ENCODE measurements at regions not wholly inside any gene's neighbourhood (a gene's known extent, or its start where the extent isn't known, plus 50 kb on each side); places are given as distances from the start of the nearest gene placed in this dataset.
"Not testable (repeated sequence)": the region's sequence is repeated elsewhere in the genome, so short reads cannot be mapped to it uniquely, and the experiment has no call there.

DNA sequence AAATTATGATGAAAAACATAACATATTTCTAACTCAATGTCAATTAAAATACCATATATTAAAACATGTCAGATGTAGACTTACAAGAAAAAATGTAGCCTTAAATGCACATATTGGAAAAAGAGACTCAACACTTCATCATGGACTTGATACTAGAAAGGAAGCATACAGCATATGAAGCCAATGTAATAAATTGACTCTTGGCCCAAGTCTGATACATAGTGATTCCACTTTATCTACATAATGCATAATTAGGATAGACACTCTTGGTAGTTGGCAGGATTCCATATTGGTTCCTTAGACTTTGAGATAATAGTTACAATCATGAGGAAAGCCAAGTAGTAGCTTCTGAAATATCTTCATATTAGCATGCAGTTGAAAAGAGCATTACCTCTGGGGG, 1067.0 kb downstream of the PCDH17 start:
- H3K27ac Mint-ChIP-seq = no peak overlapping the region
- Histone ChIP-seq H3K36me3 (ENCODE audit: control insufficient read depth in 2 of 3, insufficient read depth in 3 of 3, low read length in 3 of 3) (no peaks in the 10 kb centered on the region), H3K9me3 (ENCODE audit: control insufficient read depth in 2 of 3, low read length in 3 of 3) (no peaks in the 10 kb centered on the region), H3K27ac (ENCODE audit: low read depth, low read length) (no peak overlapping the region), H3K27me3 (ENCODE audit: control insufficient read depth in 2 of 2, insufficient read depth in 2 of 2, low read length in 2 of 2) (no peaks in the 10 kb centered on the region), H3K4me3 (ENCODE audit: low read length) (no peak overlapping the region), H3K4me1 (ENCODE audit: control insufficient read depth in 2 of 2, insufficient read depth in 2 of 2, low read length in 2 of 2) (no peaks in the 10 kb centered on the region)
- no peaks in the 10 kb centered on the region for H3K36me3 Mint-ChIP-seq
- H3K27me3 Mint-ChIP-seq = no peaks in the 10 kb centered on the region
- ATAC-seq = no peak
- ChIA-PET CTCF (no interaction called here), POLR2A (no interaction called here)
- DNase-seq = no peak
- peaks cover 0 to 18% (median 4%) of the 10 kb centered on the region in 11 donors for H3K9me3 Mint-ChIP-seq
- H3K4me3 Mint-ChIP-seq = no peak overlapping the region
- H3K4me1 Mint-ChIP-seq = no peaks in the 10 kb centered on the region
- intact Hi-C loops (cut with micrococcal nuclease) = no loop called here

DNA sequence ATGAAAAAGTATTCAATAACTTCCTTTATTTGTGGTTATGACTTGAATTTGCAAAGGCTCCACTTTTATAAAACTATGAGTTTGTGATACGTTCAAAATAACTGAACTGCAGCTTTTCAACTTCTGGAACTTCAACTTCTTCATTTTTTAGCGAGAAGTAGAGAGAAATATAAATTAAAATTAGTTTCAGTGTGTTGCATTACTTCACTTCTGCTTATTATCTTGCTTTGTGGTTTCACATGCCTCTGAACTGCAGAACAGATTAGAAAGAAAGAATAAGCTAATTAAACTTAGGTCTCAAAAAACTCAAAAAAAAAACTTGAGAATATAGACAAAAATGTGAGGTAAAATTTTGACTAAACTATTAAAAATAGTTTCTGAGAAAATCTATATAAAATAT, 1073.4 kb downstream of the PCDH17 start:
- Histone ChIP-seq H3K4me1 (ENCODE audit: control insufficient read depth in 2 of 2, insufficient read depth in 2 of 2, low read length in 2 of 2) (no peaks in the 10 kb centered on the region), H3K27me3 (ENCODE audit: control insufficient read depth in 2 of 2, insufficient read depth in 2 of 2, low read length in 2 of 2) (no peaks in the 10 kb centered on the region), H3K36me3 (ENCODE audit: control insufficient read depth in 2 of 3, insufficient read depth in 3 of 3, low read length in 3 of 3) (no peaks in the 10 kb centered on the region), H3K9me3 (ENCODE audit: control insufficient read depth in 2 of 3, low read length in 3 of 3) (no peaks in the 10 kb centered on the region), H3K27ac (ENCODE audit: low read depth, low read length) (no peak overlapping the region), H3K4me3 (ENCODE audit: low read length) (no peak overlapping the region)
- Mint-ChIP-seq H3K36me3 (no peaks in the 10 kb centered on the region), H3K27me3 (no peaks in the 10 kb centered on the region), H3K4me3 (no peak overlapping the region), H3K4me1 (peaks cover 0 to 2% (median 0%) of the 10 kb centered on the region in 7 donors), H3K27ac (no peak overlapping the region), H3K9me3 (peaks cover 0 to 18% (median 5%) of the 10 kb centered on the region in 11 donors)
- ATAC-seq = no peak
- no peak for DNase-seq
- intact Hi-C loops (cut with micrococcal nuclease) = no loop called here
- CTCF ChIA-PET = no interaction called here
- POLR2A ChIA-PET = no interaction called here

DNA sequence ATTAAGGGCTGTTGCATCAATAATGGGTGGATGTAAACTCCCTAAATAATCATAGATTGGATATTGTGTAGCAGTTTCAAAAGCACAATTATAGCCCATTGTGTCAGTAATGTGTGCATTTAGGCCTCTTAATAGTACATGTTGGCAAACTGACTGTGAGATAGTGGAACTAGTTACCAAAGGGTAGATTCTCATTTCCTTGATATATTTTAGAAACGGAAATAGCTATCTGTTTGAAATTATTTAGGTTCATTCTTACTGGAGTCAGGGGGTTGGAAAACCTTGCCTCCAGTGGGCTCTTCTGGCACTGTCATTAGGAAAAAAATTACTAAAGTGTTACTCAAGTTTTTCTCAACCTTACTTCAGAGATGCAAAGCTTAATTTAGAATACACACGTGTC, 1074.9 kb downstream of the PCDH17 start:
- no peaks in the 10 kb centered on the region for H3K27me3 Mint-ChIP-seq
- H3K27ac ChIP-seq (ENCODE audit: low read depth, low read length) = no peak overlapping the region
- peaks cover 0 to 5% (median 0%) of the 10 kb centered on the region in 5 donors for H3K36me3 Mint-ChIP-seq
- H3K36me3 ChIP-seq (ENCODE audit: control insufficient read depth in 2 of 3, insufficient read depth in 3 of 3, low read length in 3 of 3) = no peaks in the 10 kb centered on the region
- no peak for DNase-seq
- intact Hi-C loops (cut with micrococcal nuclease) = no loop called here
- ChIA-PET CTCF (no interaction called here), POLR2A (no interaction called here)
- peaks cover 0 to 23% (median 9%) of the 10 kb centered on the region in 11 donors for H3K9me3 Mint-ChIP-seq
- no peak for ATAC-seq
- peaks cover 0 to 2% (median 0%) of the 10 kb centered on the region in 7 donors for H3K4me1 Mint-ChIP-seq
- no peaks in the 10 kb centered on the region for H3K9me3 ChIP-seq (ENCODE audit: control insufficient read depth in 2 of 3, low read length in 3 of 3)
- H3K4me1 ChIP-seq (ENCODE audit: control insufficient read depth in 2 of 2, insufficient read depth in 2 of 2, low read length in 2 of 2) = no peaks in the 10 kb centered on the region
- H3K27me3 ChIP-seq (ENCODE audit: control insufficient read depth in 2 of 2, insufficient read depth in 2 of 2, low read length in 2 of 2) = no peaks in the 10 kb centered on the region
- no peak overlapping the region for H3K27ac Mint-ChIP-seq
- H3K4me3 ChIP-seq (ENCODE audit: low read length) = no peak overlapping the region
- no peak overlapping the region for H3K4me3 Mint-ChIP-seq

DNA sequence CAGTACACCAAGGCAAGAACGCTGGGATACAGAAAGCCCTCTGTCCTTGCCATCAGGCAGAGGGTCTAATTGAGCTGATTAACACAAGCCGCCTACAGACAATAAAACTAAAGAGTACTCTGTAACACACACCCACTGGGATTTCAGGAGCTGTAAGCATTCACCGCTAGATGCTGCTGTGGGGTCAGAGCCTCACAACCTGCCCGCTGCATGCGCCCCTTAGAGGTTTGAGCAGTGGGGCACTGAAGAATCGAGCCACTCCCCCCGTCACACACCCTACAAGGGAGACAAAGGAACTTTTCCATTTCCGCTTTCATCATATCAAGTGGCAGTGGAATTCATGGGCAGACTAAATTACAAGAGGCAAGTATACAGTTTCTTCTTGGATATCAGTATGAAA, 1080.6 kb downstream of the PCDH17 start:
- intact Hi-C loops (cut with micrococcal nuclease) = no loop called here
- no peaks in the 10 kb centered on the region for H3K27me3 ChIP-seq (ENCODE audit: control insufficient read depth in 2 of 2, insufficient read depth in 2 of 2, low read length in 2 of 2)
- Mint-ChIP-seq H3K9me3 (peaks cover 0 to 22% (median 8%) of the 10 kb centered on the region in 11 donors), H3K27me3 (no peaks in the 10 kb centered on the region), H3K27ac (no peak overlapping the region), H3K4me1 (no peaks in the 10 kb centered on the region), H3K4me3 (no peak overlapping the region), H3K36me3 (peaks cover 0 to 8% (median 0%) of the 10 kb centered on the region in 5 donors)
- POLR2A ChIA-PET = no interaction called here
- CTCF ChIA-PET = no interaction called here
- DNase-seq (no peak), ATAC-seq (no peak)
- no peaks in the 10 kb centered on the region for H3K36me3 ChIP-seq (ENCODE audit: control insufficient read depth in 2 of 3, insufficient read depth in 3 of 3, low read length in 3 of 3)
- no peak overlapping the region for H3K27ac ChIP-seq (ENCODE audit: low read depth, low read length)
- H3K4me3 ChIP-seq (ENCODE audit: low read length) = no peak overlapping the region
- no peaks in the 10 kb centered on the region for H3K9me3 ChIP-seq (ENCODE audit: control insufficient read depth in 2 of 3, low read length in 3 of 3)
- H3K4me1 ChIP-seq (ENCODE audit: control insufficient read depth in 2 of 2, insufficient read depth in 2 of 2, low read length in 2 of 2) = no peaks in the 10 kb centered on the region

DNA sequence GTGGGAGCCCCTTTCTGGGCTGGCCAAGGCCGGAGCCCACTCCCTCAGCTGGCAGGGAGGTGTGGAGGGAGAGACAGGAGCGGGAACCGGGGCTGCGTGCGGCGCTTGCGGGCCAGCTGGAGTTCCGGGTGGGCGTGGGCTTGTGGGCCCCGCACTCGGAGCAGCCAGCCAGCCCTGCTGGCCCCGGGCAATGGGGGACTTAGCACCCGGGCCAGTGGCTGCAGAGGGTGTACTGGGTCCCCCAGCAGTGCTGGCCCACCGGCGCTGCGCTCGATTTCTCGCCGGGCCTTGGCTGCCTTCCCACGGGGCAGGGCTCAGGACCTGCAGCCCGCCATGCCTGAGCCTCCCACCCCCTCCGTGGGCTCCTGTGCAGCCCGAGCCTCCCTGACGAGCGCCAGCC, 1082.5 kb downstream of the PCDH17 start:
- H3K36me3 ChIP-seq (ENCODE audit: control insufficient read depth in 2 of 3, insufficient read depth in 3 of 3, low read length in 3 of 3); H3K4me1 Mint-ChIP-seq; POLR2A ChIA-PET; CTCF ChIA-PET; ATAC-seq; H3K4me3 ChIP-seq (ENCODE audit: low read length); H3K27ac Mint-ChIP-seq; H3K27ac ChIP-seq (ENCODE audit: low read depth, low read length); H3K4me3 Mint-ChIP-seq; H3K9me3 ChIP-seq (ENCODE audit: control insufficient read depth in 2 of 3, low read length in 3 of 3); intact Hi-C loops (cut with micrococcal nuclease); H3K27me3 ChIP-seq (ENCODE audit: control insufficient read depth in 2 of 2, insufficient read depth in 2 of 2, low read length in 2 of 2); H3K4me1 ChIP-seq (ENCODE audit: control insufficient read depth in 2 of 2, insufficient read depth in 2 of 2, low read length in 2 of 2); H3K36me3 Mint-ChIP-seq; H3K27me3 Mint-ChIP-seq; DNase-seq: not testable (repeated sequence)
- peaks cover 0 to 22% (median 8%) of the 10 kb centered on the region in 11 donors for H3K9me3 Mint-ChIP-seq

DNA sequence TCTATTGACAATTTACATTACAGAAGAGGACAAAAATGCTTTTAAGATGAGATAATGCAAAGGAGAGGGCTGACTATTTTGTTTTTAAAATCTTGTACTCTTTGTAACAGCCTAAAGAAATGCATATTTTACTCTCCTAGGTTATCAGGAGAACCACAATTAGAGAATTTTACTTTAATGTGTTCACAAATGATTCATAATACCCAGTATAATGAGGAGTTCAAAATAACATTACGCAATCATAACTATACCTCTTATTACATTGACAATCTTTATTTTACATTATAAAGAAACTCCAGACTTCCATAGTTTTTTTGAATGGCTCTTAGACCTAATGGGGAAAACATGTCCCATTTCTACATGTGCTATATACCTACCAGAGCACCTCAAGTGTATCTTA, 1089.7 kb downstream of the PCDH17 start:
- no peak overlapping the region for H3K27ac Mint-ChIP-seq
- no peak overlapping the region for H3K27ac ChIP-seq (ENCODE audit: low read depth, low read length)
- CTCF ChIA-PET = no interaction called here
- DNase-seq (no peak), ATAC-seq (no peak)
- no peak overlapping the region for H3K4me3 ChIP-seq (ENCODE audit: low read length)
- H3K9me3 Mint-ChIP-seq = peaks cover 0 to 5% (median 0%) of the 10 kb centered on the region in 11 donors
- H3K4me3 Mint-ChIP-seq = no peak overlapping the region
- no peaks in the 10 kb centered on the region for H3K4me1 Mint-ChIP-seq
- no peaks in the 10 kb centered on the region for H3K27me3 Mint-ChIP-seq
- no peaks in the 10 kb centered on the region for H3K27me3 ChIP-seq (ENCODE audit: control insufficient read depth in 2 of 2, insufficient read depth in 2 of 2, low read length in 2 of 2)
- intact Hi-C loops (cut with micrococcal nuclease) = no loop called here
- H3K36me3 Mint-ChIP-seq = no peaks in the 10 kb centered on the region
- H3K36me3 ChIP-seq (ENCODE audit: control insufficient read depth in 2 of 3, insufficient read depth in 3 of 3, low read length in 3 of 3) = no peaks in the 10 kb centered on the region
- POLR2A ChIA-PET = no interaction called here
- no peaks in the 10 kb centered on the region for H3K9me3 ChIP-seq (ENCODE audit: control insufficient read depth in 2 of 3, low read length in 3 of 3)
- H3K4me1 ChIP-seq (ENCODE audit: control insufficient read depth in 2 of 2, insufficient read depth in 2 of 2, low read length in 2 of 2) = no peaks in the 10 kb centered on the region

DNA sequence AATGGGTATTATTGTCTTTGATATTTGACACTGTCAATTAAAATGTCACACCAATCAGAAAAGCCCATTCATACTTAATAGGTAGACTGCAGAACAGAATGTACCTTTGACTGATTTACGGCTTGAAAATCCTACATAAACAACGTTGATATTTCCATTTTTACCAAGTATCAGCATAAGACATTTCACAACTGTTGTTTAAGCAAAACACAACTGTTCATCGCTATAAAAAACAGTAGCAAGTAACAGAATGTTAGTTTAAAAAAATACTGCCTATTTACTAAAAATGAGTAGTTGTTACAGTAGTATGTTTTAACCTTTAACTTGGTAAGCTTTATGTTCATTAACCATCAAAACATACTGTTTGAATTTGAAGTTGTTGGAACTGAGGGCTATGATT, 1096.6 kb downstream of the PCDH17 start:
- H3K36me3 Mint-ChIP-seq = no peaks in the 10 kb centered on the region
- ChIA-PET POLR2A (no interaction called here), CTCF (no interaction called here)
- intact Hi-C loops (cut with micrococcal nuclease) = no loop called here
- H3K27ac ChIP-seq (ENCODE audit: low read depth, low read length) = no peak overlapping the region
- H3K9me3 Mint-ChIP-seq = peaks cover 0 to 14% (median 5%) of the 10 kb centered on the region in 11 donors
- H3K4me3 Mint-ChIP-seq = no peak overlapping the region
- no peak overlapping the region for H3K27ac Mint-ChIP-seq
- H3K27me3 Mint-ChIP-seq = no peaks in the 10 kb centered on the region
- DNase-seq = no peak
- no peak for ATAC-seq
- H3K9me3 ChIP-seq (ENCODE audit: control insufficient read depth in 2 of 3, low read length in 3 of 3) = no peaks in the 10 kb centered on the region
- no peaks in the 10 kb centered on the region for H3K4me1 ChIP-seq (ENCODE audit: control insufficient read depth in 2 of 2, insufficient read depth in 2 of 2, low read length in 2 of 2)
- no peaks in the 10 kb centered on the region for H3K27me3 ChIP-seq (ENCODE audit: control insufficient read depth in 2 of 2, insufficient read depth in 2 of 2, low read length in 2 of 2)
- H3K4me3 ChIP-seq (ENCODE audit: low read length) = no peak overlapping the region
- H3K4me1 Mint-ChIP-seq = no peaks in the 10 kb centered on the region
- no peaks in the 10 kb centered on the region for H3K36me3 ChIP-seq (ENCODE audit: control insufficient read depth in 2 of 3, insufficient read depth in 3 of 3, low read length in 3 of 3)
